ENCODE measurements at regions not wholly inside any gene's neighbourhood (a gene's known extent, or its start where the extent isn't known, plus 50 kb on each side); places are given as distances from the start of the nearest gene placed in this dataset.

GRCh38 chr21:35211782-35212181 is 162.7 kb upstream of the RUNX1 start:
- peaks cover 20% of the 10 kb centered on the region for H3K9me3 Mint-ChIP-seq

GRCh38 chr21:35210093-35210492 is 161.0 kb upstream of the RUNX1 start:
- Mint-ChIP-seq H3K36me3 (ENCODE audit: low read depth) (peaks cover 1% of the 10 kb centered on the region), H3K27me3 (ENCODE audit: insufficient read depth) (peaks cover 5% of the 10 kb centered on the region), H3K4me3 (no peak overlapping the region), H3K9me3 (peaks cover 20% of the 10 kb centered on the region), H3K4me1 (ENCODE audit: low read depth) (peaks cover 19% of the 10 kb centered on the region), H3K27ac (no peak overlapping the region)
- intact Hi-C loops (cut with micrococcal nuclease) = no loop called here
- DNase-seq (ENCODE audit: low spot score) = no peak

More at GRCh38 chr21:35211782-35212181, 162.7 kb upstream of the RUNX1 start:
- no peak overlapping the region for H3K4me3 Mint-ChIP-seq
- peaks cover 1% of the 10 kb centered on the region for H3K36me3 Mint-ChIP-seq (ENCODE audit: low read depth)
- DNase-seq (ENCODE audit: low spot score) = no peak
- intact Hi-C loops (cut with micrococcal nuclease) = no loop called here
- H3K4me1 Mint-ChIP-seq (ENCODE audit: low read depth) = peaks cover 6% of the 10 kb centered on the region
- peaks cover 7% of the 10 kb centered on the region for H3K27me3 Mint-ChIP-seq (ENCODE audit: insufficient read depth)
- H3K27ac Mint-ChIP-seq = no peak overlapping the region

GRCh38 chr21:35208810-35209517 is 159.9 kb upstream of the RUNX1 start:
- no peak for DNase-seq (ENCODE audit: low spot score)
- Mint-ChIP-seq H3K27ac (no peak overlapping the region), H3K4me1 (ENCODE audit: low read depth) (peaks cover 26% of the 10 kb centered on the region), H3K36me3 (ENCODE audit: low read depth) (peaks cover 1% of the 10 kb centered on the region), H3K9me3 (peaks cover 20% of the 10 kb centered on the region), H3K27me3 (ENCODE audit: insufficient read depth) (peaks cover 5% of the 10 kb centered on the region), H3K4me3 (no peak overlapping the region)
- intact Hi-C loops (cut with micrococcal nuclease) = no loop called here

GRCh38 chr21:35208104-35208503 is 159.0 kb upstream of the RUNX1 start:
- peaks cover 1% of the 10 kb centered on the region for H3K27me3 Mint-ChIP-seq (ENCODE audit: insufficient read depth)
- H3K4me3 Mint-ChIP-seq = no peak overlapping the region
- peaks cover 14% of the 10 kb centered on the region for H3K9me3 Mint-ChIP-seq
- H3K36me3 Mint-ChIP-seq (ENCODE audit: low read depth) = peaks cover 1% of the 10 kb centered on the region
- no peak overlapping the region for H3K27ac Mint-ChIP-seq
- H3K4me1 Mint-ChIP-seq (ENCODE audit: low read depth) = peaks cover 26% of the 10 kb centered on the region
- no peak for DNase-seq (ENCODE audit: low spot score)
- intact Hi-C loops (cut with micrococcal nuclease) = no loop called here

GRCh38 chr21:35207322-35207721 is 158.2 kb upstream of the RUNX1 start:
- DNase-seq (ENCODE audit: low spot score) = no peak
- H3K4me1 Mint-ChIP-seq (ENCODE audit: low read depth) = peaks cover 31% of the 10 kb centered on the region
- H3K27ac Mint-ChIP-seq = no peak overlapping the region
- H3K9me3 Mint-ChIP-seq = peaks cover 14% of the 10 kb centered on the region
- no peak overlapping the region for H3K4me3 Mint-ChIP-seq
- intact Hi-C loops (cut with micrococcal nuclease) = no loop called here
- no peaks in the 10 kb centered on the region for H3K36me3 Mint-ChIP-seq (ENCODE audit: low read depth)
- peaks cover 1% of the 10 kb centered on the region for H3K27me3 Mint-ChIP-seq (ENCODE audit: insufficient read depth)

GRCh38 chr21:35206141-35207125 is 157.3 kb upstream of the RUNX1 start:
- intact Hi-C loops (cut with micrococcal nuclease) = no loop called here
- peak overlapping the region; percentile 62 for H3K27ac Mint-ChIP-seq
- DNase-seq (ENCODE audit: low spot score) = no peak
- peaks cover 14% of the 10 kb centered on the region for H3K9me3 Mint-ChIP-seq
- H3K27me3 Mint-ChIP-seq (ENCODE audit: insufficient read depth) = peaks cover 1% of the 10 kb centered on the region
- peaks cover 33% of the 10 kb centered on the region for H3K4me1 Mint-ChIP-seq (ENCODE audit: low read depth)
- H3K4me3 Mint-ChIP-seq = no peak overlapping the region
- no peaks in the 10 kb centered on the region for H3K36me3 Mint-ChIP-seq (ENCODE audit: low read depth)

- DNase-seq (ENCODE audit: low spot score) = no peak
- intact Hi-C loops (cut with micrococcal nuclease) = no loop called here
- no peaks in the 10 kb centered on the region for H3K36me3 Mint-ChIP-seq (ENCODE audit: low read depth)
- H3K9me3 Mint-ChIP-seq = peaks cover 8% of the 10 kb centered on the region
- H3K27me3 Mint-ChIP-seq (ENCODE audit: insufficient read depth) = peaks cover 1% of the 10 kb centered on the region
- H3K4me1 Mint-ChIP-seq (ENCODE audit: low read depth) = peaks cover 27% of the 10 kb centered on the region
- H3K4me3 Mint-ChIP-seq = peak overlapping the region; percentile 76
- peak overlapping the region; percentile 87 for H3K27ac Mint-ChIP-seq
These were observed 155.9 kb upstream of the RUNX1 start for GRCh38 chr21:35204850-35205541.

GRCh38 chr21:35204125-35204524 is 155.0 kb upstream of the RUNX1 start:
- H3K36me3 Mint-ChIP-seq (ENCODE audit: low read depth) = no peaks in the 10 kb centered on the region
- no peak overlapping the region for H3K27ac Mint-ChIP-seq
- H3K27me3 Mint-ChIP-seq (ENCODE audit: insufficient read depth) = peaks cover 1% of the 10 kb centered on the region
- H3K4me3 Mint-ChIP-seq = no peak overlapping the region
- H3K4me1 Mint-ChIP-seq (ENCODE audit: low read depth) = peaks cover 31% of the 10 kb centered on the region
- intact Hi-C loops (cut with micrococcal nuclease) = no loop called here
- DNase-seq (ENCODE audit: low spot score) = no peak
- peaks cover under 1% of the 10 kb centered on the region for H3K9me3 Mint-ChIP-seq

GRCh38 chr21:35203093-35203977 is 154.2 kb upstream of the RUNX1 start:
- H3K27ac Mint-ChIP-seq = no peak overlapping the region
- no peak for DNase-seq (ENCODE audit: low spot score)
- H3K4me3 Mint-ChIP-seq = no peak overlapping the region
- no peaks in the 10 kb centered on the region for H3K36me3 Mint-ChIP-seq (ENCODE audit: low read depth)
- H3K27me3 Mint-ChIP-seq (ENCODE audit: insufficient read depth) = no peaks in the 10 kb centered on the region
- H3K4me1 Mint-ChIP-seq (ENCODE audit: low read depth) = peaks cover 36% of the 10 kb centered on the region
- intact Hi-C loops (cut with micrococcal nuclease) = no loop called here
- H3K9me3 Mint-ChIP-seq = no peaks in the 10 kb centered on the region

GRCh38 chr21:35202431-35202830 is 153.3 kb upstream of the RUNX1 start:
- H3K27me3 Mint-ChIP-seq (ENCODE audit: insufficient read depth) = no peaks in the 10 kb centered on the region
- no peaks in the 10 kb centered on the region for H3K9me3 Mint-ChIP-seq
- no peak overlapping the region for H3K27ac Mint-ChIP-seq
- intact Hi-C loops (cut with micrococcal nuclease) = no loop called here
- no peak overlapping the region for H3K4me3 Mint-ChIP-seq
- peaks cover 39% of the 10 kb centered on the region for H3K4me1 Mint-ChIP-seq (ENCODE audit: low read depth)
- no peak for DNase-seq (ENCODE audit: low spot score)
- no peaks in the 10 kb centered on the region for H3K36me3 Mint-ChIP-seq (ENCODE audit: low read depth)

- no peak overlapping the region for H3K27ac Mint-ChIP-seq
- no peak overlapping the region for H3K4me3 Mint-ChIP-seq
- no peak for DNase-seq (ENCODE audit: low spot score)
- peaks cover 5% of the 10 kb centered on the region for H3K9me3 Mint-ChIP-seq
- no peaks in the 10 kb centered on the region for H3K27me3 Mint-ChIP-seq (ENCODE audit: insufficient read depth)
- H3K36me3 Mint-ChIP-seq (ENCODE audit: low read depth) = no peaks in the 10 kb centered on the region
- intact Hi-C loops (cut with micrococcal nuclease) = no loop called here
- H3K4me1 Mint-ChIP-seq (ENCODE audit: low read depth) = peaks cover 39% of the 10 kb centered on the region
These were observed 152.7 kb upstream of the RUNX1 start for GRCh38 chr21:35201799-35202198.

GRCh38 chr21:35201288-35201687 is 152.2 kb upstream of the RUNX1 start:
- no peak for DNase-seq (ENCODE audit: low spot score)
- Mint-ChIP-seq H3K4me3 (no peak overlapping the region), H3K27me3 (ENCODE audit: insufficient read depth) (no peaks in the 10 kb centered on the region), H3K27ac (no peak overlapping the region), H3K9me3 (peaks cover 8% of the 10 kb centered on the region), H3K36me3 (ENCODE audit: low read depth) (no peaks in the 10 kb centered on the region), H3K4me1 (ENCODE audit: low read depth) (peaks cover 38% of the 10 kb centered on the region)
- intact Hi-C loops (cut with micrococcal nuclease) = no loop called here
